Kidney epithelial cell (primary cell): ENCODE measurements at regions not wholly inside any gene's neighbourhood (a gene's known extent, or its start where the extent isn't known, plus 50 kb on each side); places are given as distances from the start of the nearest gene placed in this dataset.

Experiments used
- DNase-seq: peaks from one replicate; pipeline ENCODE4 v3.0.0-alpha.2; 2010; ENCODE audit warnings: low read depth
- H3K27me3 ChIP-seq: 2 replicates; pipeline ENCODE4 v1.6.0; 2011; ENCODE audit warnings: low read length; ENCODE audit not compliant: control insufficient read depth, insufficient read depth
- H3K36me3 ChIP-seq: 2 replicates; pipeline ENCODE4 v1.5.1; 2011; ENCODE audit warnings: low read length; ENCODE audit not compliant: control insufficient read depth, insufficient read depth
- H3K4me3 ChIP-seq: 2 replicates; pipeline ENCODE4 v1.5.1; 2011; ENCODE audit warnings: low read depth, mild to moderate bottlenecking, control low read depth, low read length
- TF ChIP-seq, protein P1 (sequence below): IDR thresholded peaks from 2 replicates; pipeline ENCODE4 v1.5.1; 2011; ENCODE audit warnings: mild to moderate bottlenecking, moderate library complexity, low read length, control low read depth, inconsistent platforms; ENCODE audit not compliant: insufficient read depth, poor library complexity, severe bottlenecking

GRCh38 chr6:112713402-112713801 lies 366.3 kb downstream of the RFPL4B start:
- Histone ChIP-seq H3K36me3 (no peaks in the 10 kb centered on the region), H3K27me3 (no peaks in the 10 kb centered on the region), H3K4me3 (no peak overlapping the region)
- TF ChIP-seq, protein P1, sequence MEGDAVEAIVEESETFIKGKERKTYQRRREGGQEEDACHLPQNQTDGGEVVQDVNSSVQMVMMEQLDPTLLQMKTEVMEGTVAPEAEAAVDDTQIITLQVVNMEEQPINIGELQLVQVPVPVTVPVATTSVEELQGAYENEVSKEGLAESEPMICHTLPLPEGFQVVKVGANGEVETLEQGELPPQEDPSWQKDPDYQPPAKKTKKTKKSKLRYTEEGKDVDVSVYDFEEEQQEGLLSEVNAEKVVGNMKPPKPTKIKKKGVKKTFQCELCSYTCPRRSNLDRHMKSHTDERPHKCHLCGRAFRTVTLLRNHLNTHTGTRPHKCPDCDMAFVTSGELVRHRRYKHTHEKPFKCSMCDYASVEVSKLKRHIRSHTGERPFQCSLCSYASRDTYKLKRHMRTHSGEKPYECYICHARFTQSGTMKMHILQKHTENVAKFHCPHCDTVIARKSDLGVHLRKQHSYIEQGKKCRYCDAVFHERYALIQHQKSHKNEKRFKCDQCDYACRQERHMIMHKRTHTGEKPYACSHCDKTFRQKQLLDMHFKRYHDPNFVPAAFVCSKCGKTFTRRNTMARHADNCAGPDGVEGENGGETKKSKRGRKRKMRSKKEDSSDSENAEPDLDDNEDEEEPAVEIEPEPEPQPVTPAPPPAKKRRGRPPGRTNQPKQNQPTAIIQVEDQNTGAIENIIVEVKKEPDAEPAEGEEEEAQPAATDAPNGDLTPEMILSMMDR: no peak
- no peak for DNase-seq

GRCh38 chr6:112717401-112717800 lies 370.3 kb downstream of the RFPL4B start:
- TF ChIP-seq, protein P1: no peak
- H3K36me3 ChIP-seq: no peaks in the 10 kb centered on the region
- DNase-seq: no peak
- no peak overlapping the region for H3K4me3 ChIP-seq
- H3K27me3 ChIP-seq: no peaks in the 10 kb centered on the region

- TF ChIP-seq, protein P1: no peak
- H3K4me3 ChIP-seq: no peak overlapping the region
- no peak for DNase-seq
Observed at GRCh38 chr6:112717856-112718255, 370.7 kb downstream of the RFPL4B start.

DNA sequence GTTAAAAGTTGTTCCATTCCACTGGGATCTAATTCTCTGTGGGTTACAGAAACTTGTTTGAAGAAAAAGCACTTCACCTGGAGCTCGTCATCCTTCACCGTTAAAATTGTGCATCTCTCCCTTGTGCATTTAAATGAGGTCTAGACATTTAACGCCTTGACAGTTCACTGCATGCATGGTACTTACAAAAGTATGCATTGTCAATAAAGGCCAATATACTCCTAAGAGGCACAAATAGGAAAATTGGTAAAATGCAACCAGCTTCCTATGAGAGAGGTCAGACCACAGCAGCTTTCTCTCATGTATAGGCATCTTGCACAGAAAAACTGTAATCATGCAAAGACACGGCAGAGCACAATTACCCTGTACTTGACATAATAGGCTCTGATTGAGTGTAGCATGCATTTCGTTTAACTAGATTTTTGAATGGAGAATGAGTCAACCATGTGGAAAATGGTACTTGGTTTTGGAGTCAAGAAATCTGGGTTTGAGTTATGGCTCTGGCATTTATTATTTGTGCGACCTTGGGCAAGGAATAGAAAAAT lies 378.5 kb downstream of the RFPL4B start:
- Histone ChIP-seq H3K27me3 (no peaks in the 10 kb centered on the region), H3K36me3 (no peaks in the 10 kb centered on the region), H3K4me3 (no peak overlapping the region)
- TF ChIP-seq, protein P1: no peak
- DNase-seq: no peak

More at GRCh38 chr6:112717856-112718255, 370.7 kb downstream of the RFPL4B start:
- Histone ChIP-seq H3K27me3 (no peaks in the 10 kb centered on the region), H3K36me3 (no peaks in the 10 kb centered on the region)

DNA sequence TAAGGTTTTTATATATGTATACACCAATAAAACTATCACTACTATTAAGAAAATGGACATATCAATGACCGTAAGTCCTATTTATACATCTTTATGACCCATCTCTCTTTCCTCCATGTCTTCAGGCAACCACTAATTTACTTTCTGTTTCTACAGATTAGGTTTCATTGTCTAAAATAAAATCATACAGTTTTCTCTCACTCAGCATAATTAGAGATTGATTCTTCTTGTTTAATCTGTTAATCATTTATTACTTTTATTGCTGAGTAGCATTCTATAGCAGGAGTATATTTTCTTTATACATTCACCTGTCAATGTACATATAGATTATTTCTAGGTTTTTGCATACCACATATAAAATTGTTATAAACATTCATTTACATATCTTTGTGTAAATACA lies 388.0 kb downstream of the RFPL4B start:
- Histone ChIP-seq H3K36me3 (no peaks in the 10 kb centered on the region), H3K4me3 (no peak overlapping the region), H3K27me3 (no peaks in the 10 kb centered on the region)
- TF ChIP-seq, protein P1: no peak
- no peak for DNase-seq

DNA sequence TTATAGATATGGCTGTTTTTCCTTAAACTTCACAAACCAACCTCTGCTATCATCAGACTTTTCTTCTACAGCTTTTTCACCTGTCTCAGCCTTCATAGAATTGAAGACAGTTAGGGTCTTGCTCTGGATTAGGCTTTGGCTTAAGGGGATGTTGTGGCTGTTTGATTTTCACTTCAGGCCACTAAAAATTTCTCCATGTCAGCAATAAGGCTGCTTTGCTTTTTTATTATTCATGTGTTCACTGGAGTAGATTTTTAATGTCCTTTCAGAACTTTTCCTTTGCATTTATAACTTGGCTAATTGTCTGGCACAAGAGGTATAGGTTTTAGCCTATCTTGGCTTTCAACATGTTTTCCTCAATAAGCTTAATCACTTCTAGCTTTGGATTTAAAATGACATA lies 392.6 kb downstream of the RFPL4B start:
- Histone ChIP-seq H3K36me3 (no peaks in the 10 kb centered on the region), H3K4me3 (no peak overlapping the region), H3K27me3 (no peaks in the 10 kb centered on the region)
- TF ChIP-seq, protein P1: no peak
- DNase-seq: no peak
